HEK293 (cell line): ENCODE measurements at regions not wholly inside any gene's neighbourhood (a gene's known extent, or its start where the extent isn't known, plus 50 kb on each side); places are given as distances from the start of the nearest gene placed in this dataset.

ENCODE experiments used
- CTCF ChIA-PET: fragments of 350-600 bp; formaldehyde crosslinking; extraction: SDS; loops from one replicate; lab custom pipeline; 2021; ENCODE audit warnings: antibody characterized with exemption; lab: Yijun Ruan, JAX
- POLR2A ChIA-PET: fragments of 300-600 bp; formaldehyde crosslinking; extraction: SDS; loops from one replicate; lab custom pipeline; 2020; ENCODE audit warnings: antibody characterized with exemption, inconsistent platforms; lab: Yijun Ruan, JAX
- H3K27ac ChIP-seq: fragments of 200-500 bp; sonication (Bioruptor generic); 2 replicates; pipeline ENCODE4 v1.5.1; 2014; ENCODE audit warnings: low read depth, low read length, control low read depth, inconsistent platforms; ENCODE audit errors: extremely low read depth
- H3K36me3 ChIP-seq, 2 experiments: fragments of 200-500 bp in 1 of 2; sonication (Bioruptor generic) in 1 of 2; 1 replicate in 1 of 2; 2 replicates in 1 of 2; pipeline ENCODE4 v1.5.1; 2014 to 2017; ENCODE audit warnings: inconsistent platforms in 2 of 2, low read length in 2 of 2; ENCODE audit not compliant: control insufficient read depth in 2 of 2, insufficient read depth in 1 of 2
- H3K4me1 ChIP-seq: fragments of 200-500 bp; sonication (Bioruptor generic); 2 replicates; pipeline ENCODE4 v1.5.1; 2014; ENCODE audit warnings: mild to moderate bottlenecking, low read length, inconsistent platforms; ENCODE audit not compliant: control insufficient read depth, insufficient read depth
- H3K4me3 ChIP-seq: 2 replicates; pipeline ENCODE4 v1.5.1; 2011; ENCODE audit warnings: low read depth, mild to moderate bottlenecking, control low read depth, low read length, moderate library complexity
- H3K9me3 ChIP-seq: fragments of 200-500 bp; sonication (Bioruptor generic); 2 replicates; pipeline ENCODE4 v1.5.1; 2014; ENCODE audit warnings: low read depth, low read length, inconsistent platforms; ENCODE audit not compliant: control insufficient read depth, insufficient read depth
- BCL11B ChIP-seq: fragments of 450-650 bp; formaldehyde crosslinking; IDR thresholded peaks from 2 replicates; pipeline ENCODE4 v1.5.1; 2016; ENCODE audit warnings: low read depth, missing biosample characterization, missing genetic modification characterization
- KLF16 ChIP-seq: fragments of 450-650 bp; formaldehyde crosslinking; IDR thresholded peaks from 2 replicates; pipeline ENCODE4 v1.5.1; 2017; ENCODE audit warnings: missing biosample characterization, missing genetic modification characterization
- KLF9 ChIP-seq: fragments of 450-650 bp; formaldehyde crosslinking; IDR thresholded peaks from 2 replicates; pipeline ENCODE4 v1.5.1; 2016; ENCODE audit warnings: missing biosample characterization, missing genetic modification characterization, low read depth
- SETDB1 ChIP-seq: IDR thresholded peaks from one replicate; pipeline ENCODE4 v1.6.1; 2017; ENCODE audit warnings: mild to moderate bottlenecking, low read length, moderate library complexity, mixed read lengths; ENCODE audit not compliant: insufficient read length
- ZEB2 ChIP-seq: fragments of 450-650 bp; formaldehyde crosslinking; IDR thresholded peaks from 2 replicates; pipeline ENCODE4 v1.5.1; 2016; ENCODE audit warnings: missing biosample characterization, missing genetic modification characterization
- ZFP41 ChIP-seq: fragments of 450-650 bp; formaldehyde crosslinking; IDR thresholded peaks from 2 replicates; pipeline ENCODE4 v1.5.1; 2016; ENCODE audit warnings: missing biosample characterization, missing genetic modification characterization, borderline replicate concordance
- ZNF114 ChIP-seq: fragments of 450-650 bp; formaldehyde crosslinking; IDR thresholded peaks from 2 replicates; pipeline ENCODE4 v1.5.0; 2017; ENCODE audit warnings: missing biosample characterization, missing genetic modification characterization
- ZNF16 ChIP-seq: fragments of 450-650 bp; formaldehyde crosslinking; IDR thresholded peaks from 2 replicates; pipeline ENCODE4 v1.5.1; 2016; ENCODE audit warnings: low read depth, missing biosample characterization, missing genetic modification characterization
- ZNF169 ChIP-seq: fragments of 450-650 bp; formaldehyde crosslinking; IDR thresholded peaks from 2 replicates; pipeline ENCODE4 v1.5.1; 2016; ENCODE audit warnings: missing biosample characterization, missing genetic modification characterization
- ZNF214 ChIP-seq: fragments of 450-650 bp; formaldehyde crosslinking; IDR thresholded peaks from 2 replicates; pipeline ENCODE4 v1.5.1; 2017; ENCODE audit warnings: missing biosample characterization, mild to moderate bottlenecking, missing genetic modification characterization, borderline replicate concordance
- ZNF48 ChIP-seq: fragments of 450-650 bp; formaldehyde crosslinking; IDR thresholded peaks from 2 replicates; pipeline ENCODE4 v1.5.1; 2016; ENCODE audit warnings: missing biosample characterization, missing genetic modification characterization
- ZNF521 ChIP-seq: fragments of 450-650 bp; formaldehyde crosslinking; IDR thresholded peaks from 2 replicates; pipeline ENCODE4 v1.5.1; 2017; ENCODE audit warnings: missing biosample characterization, mild to moderate bottlenecking, missing genetic modification characterization
- ZNF529 ChIP-seq: fragments of 450-650 bp; formaldehyde crosslinking; IDR thresholded peaks from 2 replicates; pipeline ENCODE4 v1.5.1; 2017; ENCODE audit warnings: missing genetic modification characterization, missing biosample characterization; ENCODE audit not compliant: insufficient replicate concordance
- ZNF548 ChIP-seq: fragments of 450-650 bp; formaldehyde crosslinking; IDR thresholded peaks from 2 replicates; pipeline ENCODE4 v1.5.1; 2016; ENCODE audit warnings: missing biosample characterization, missing genetic modification characterization
- ZNF600 ChIP-seq: fragments of 450-650 bp; formaldehyde crosslinking; IDR thresholded peaks from 2 replicates; pipeline ENCODE4 v1.5.1; 2016; ENCODE audit warnings: missing biosample characterization, missing genetic modification characterization
- ZNF629 ChIP-seq: fragments of 450-650 bp; formaldehyde crosslinking; IDR thresholded peaks from 2 replicates; pipeline ENCODE4 v1.5.1; 2017; ENCODE audit warnings: missing biosample characterization, missing genetic modification characterization
- ZNF660 ChIP-seq: fragments of 450-650 bp; IDR thresholded peaks from 2 replicates; pipeline ENCODE4 v1.5.1; 2018; ENCODE audit warnings: missing biosample characterization, mild to moderate bottlenecking, missing genetic modification characterization
- ZNF791 ChIP-seq: fragments of 450-650 bp; formaldehyde crosslinking; IDR thresholded peaks from 2 replicates; pipeline ENCODE4 v1.5.1; 2016; ENCODE audit warnings: missing biosample characterization, missing genetic modification characterization
- ZNF837 ChIP-seq: fragments of 450-650 bp; formaldehyde crosslinking; IDR thresholded peaks from 2 replicates; pipeline ENCODE4 v1.5.1; 2016; ENCODE audit warnings: missing biosample characterization, missing genetic modification characterization
- TF ChIP-seq, protein P1 (sequence below): fragments of 450-650 bp; formaldehyde crosslinking; IDR thresholded peaks from 2 replicates; pipeline ENCODE4 v1.5.1; 2016; ENCODE audit warnings: missing biosample characterization, missing genetic modification characterization

GRCh38 chr15:53034767-53035245 is 244.7 kb upstream of the ONECUT1 start:
- ChIA-PET CTCF (no interaction called here), POLR2A (no interaction called here)
- Histone ChIP-seq H3K36me3 (no peaks in the 10 kb centered on the region), H3K4me1 (no peaks in the 10 kb centered on the region), H3K27ac (no peak overlapping the region), H3K4me3 (no peak overlapping the region), H3K9me3 (no peaks in the 10 kb centered on the region)
- no peak for TF ChIP-seq ZNF48 (tag by site-specific recombination)
- TF ChIP-seq, protein P1, sequence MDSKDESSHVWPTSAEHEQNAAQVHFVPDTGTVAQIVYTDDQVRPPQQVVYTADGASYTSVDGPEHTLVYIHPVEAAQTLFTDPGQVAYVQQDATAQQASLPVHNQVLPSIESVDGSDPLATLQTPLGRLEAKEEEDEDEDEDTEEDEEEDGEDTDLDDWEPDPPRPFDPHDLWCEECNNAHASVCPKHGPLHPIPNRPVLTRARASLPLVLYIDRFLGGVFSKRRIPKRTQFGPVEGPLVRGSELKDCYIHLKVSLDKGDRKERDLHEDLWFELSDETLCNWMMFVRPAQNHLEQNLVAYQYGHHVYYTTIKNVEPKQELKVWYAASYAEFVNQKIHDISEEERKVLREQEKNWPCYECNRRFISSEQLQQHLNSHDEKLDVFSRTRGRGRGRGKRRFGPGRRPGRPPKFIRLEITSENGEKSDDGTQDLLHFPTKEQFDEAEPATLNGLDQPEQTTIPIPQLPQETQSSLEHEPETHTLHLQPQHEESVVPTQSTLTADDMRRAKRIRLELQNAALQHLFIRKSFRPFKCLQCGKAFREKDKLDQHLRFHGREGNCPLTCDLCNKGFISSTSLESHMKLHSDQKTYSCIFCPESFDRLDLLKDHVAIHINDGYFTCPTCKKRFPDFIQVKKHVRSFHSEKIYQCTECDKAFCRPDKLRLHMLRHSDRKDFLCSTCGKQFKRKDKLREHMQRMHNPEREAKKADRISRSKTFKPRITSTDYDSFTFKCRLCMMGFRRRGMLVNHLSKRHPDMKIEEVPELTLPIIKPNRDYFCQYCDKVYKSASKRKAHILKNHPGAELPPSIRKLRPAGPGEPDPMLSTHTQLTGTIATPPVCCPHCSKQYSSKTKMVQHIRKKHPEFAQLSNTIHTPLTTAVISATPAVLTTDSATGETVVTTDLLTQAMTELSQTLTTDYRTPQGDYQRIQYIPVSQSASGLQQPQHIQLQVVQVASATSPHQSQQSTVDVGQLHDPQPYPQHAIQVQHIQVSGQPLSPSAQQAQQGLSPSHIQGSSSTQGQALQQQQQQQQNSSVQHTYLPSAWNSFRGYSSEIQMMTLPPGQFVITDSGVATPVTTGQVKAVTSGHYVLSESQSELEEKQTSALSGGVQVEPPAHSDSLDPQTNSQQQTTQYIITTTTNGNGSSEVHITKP: no peak
- no peak for TF ChIP-seq ZNF16 (tag by site-specific recombination)
- TF ChIP-seq ZNF548 (tag by site-specific recombination): no peak

GRCh38 chr15:53033709-53034108 is 243.6 kb upstream of the ONECUT1 start:
- Histone ChIP-seq H3K36me3 (no peaks in the 10 kb centered on the region), H3K4me1 (no peaks in the 10 kb centered on the region), H3K9me3 (no peaks in the 10 kb centered on the region), H3K27ac (no peak overlapping the region), H3K4me3 (no peak overlapping the region)
- CTCF ChIA-PET: no interaction called here
- TF ChIP-seq ZNF214 (tag by site-specific recombination) (no peak), KLF9 (tag by site-specific recombination) (no peak), ZNF529 (tag by site-specific recombination) (no peak), ZNF660 (tag by site-specific recombination) (no peak), SETDB1 (no peak), ZEB2 (tag by site-specific recombination) (no peak), BCL11B (tag by site-specific recombination) (no peak)
- POLR2A ChIA-PET: no interaction called here

- Histone ChIP-seq H3K27ac (no peak overlapping the region), H3K9me3 (no peaks in the 10 kb centered on the region)
- CTCF ChIA-PET: no interaction called here
Measured at GRCh38 chr15:53031469-53031868, 241.3 kb upstream of the ONECUT1 start.

DNA sequence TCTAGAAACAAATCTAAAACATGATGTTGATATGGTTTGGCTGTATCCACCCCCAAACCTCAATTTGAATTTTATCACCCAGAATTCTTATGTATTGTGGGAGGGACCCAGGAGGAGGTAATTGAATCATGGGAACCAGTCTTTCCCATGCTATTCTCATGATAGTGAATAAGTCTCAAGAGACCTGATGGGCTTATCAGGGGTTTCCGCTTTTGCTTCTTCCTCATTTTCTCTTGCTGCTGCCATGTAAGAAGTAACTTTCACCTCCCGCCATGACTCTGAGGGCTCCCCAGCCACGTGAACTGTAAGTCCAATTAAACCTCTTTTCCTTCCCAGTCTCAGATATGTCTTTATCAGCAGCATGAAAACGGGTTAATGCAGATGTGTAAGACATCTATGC is 232.7 kb upstream of the ONECUT1 start:
- Histone ChIP-seq H3K9me3 (no peaks in the 10 kb centered on the region), H3K4me3 (no peak overlapping the region), H3K4me1 (no peaks in the 10 kb centered on the region), H3K36me3 (no peaks in the 10 kb centered on the region), H3K27ac (no peak overlapping the region)
- CTCF ChIA-PET: interaction anchor here (0.6 kb wide), 1 partner anchor 28 kb away, joined by 8 read pairs; no protein-coding TSS in a partner anchor
- no peak for TF ChIP-seq KLF16 (tag by site-specific recombination)
- POLR2A ChIA-PET: no interaction called here

More at GRCh38 chr15:53031469-53031868, 241.3 kb upstream of the ONECUT1 start:
- POLR2A ChIA-PET: no interaction called here
- no peaks in the 10 kb centered on the region for H3K36me3 ChIP-seq
- TF ChIP-seq ZNF169 (tag by site-specific recombination) (no peak), ZNF629 (tag by site-specific recombination) (no peak), ZNF114 (tag by site-specific recombination) (no peak), ZFP41 (no peak), ZNF791 (tag by site-specific recombination) (no peak), ZNF837 (tag by site-specific recombination) (no peak), ZNF600 (no peak), ZNF521 (no peak)
- H3K4me3 ChIP-seq: no peak overlapping the region
- no peaks in the 10 kb centered on the region for H3K4me1 ChIP-seq
